HFF-Myc (cell line): ENCODE measurements at regions not wholly inside any gene's neighbourhood (a gene's known extent, or its start where the extent isn't known, plus 50 kb on each side); places are given as distances from the start of the nearest gene placed in this dataset.

Experiments used
- DNase-seq: peaks from one replicate; pipeline ENCODE4 v3.0.0-alpha.2; 2011; ENCODE audit warnings: low read depth; ENCODE audit errors: extremely low read depth
- H3K4me3 ChIP-seq: replicated peaks from 2 replicates; pipeline ENCODE4 v1.5.1; 2011; ENCODE audit warnings: low read depth, mild to moderate bottlenecking, control low read depth, low read length
- TF ChIP-seq, protein P1 (sequence below): IDR thresholded peaks from 2 replicates; pipeline ENCODE4 v1.5.1; 2012; ENCODE audit warnings: mild to moderate bottlenecking, low read depth, low read length, control low read depth; ENCODE audit errors: missing control alignments

DNA sequence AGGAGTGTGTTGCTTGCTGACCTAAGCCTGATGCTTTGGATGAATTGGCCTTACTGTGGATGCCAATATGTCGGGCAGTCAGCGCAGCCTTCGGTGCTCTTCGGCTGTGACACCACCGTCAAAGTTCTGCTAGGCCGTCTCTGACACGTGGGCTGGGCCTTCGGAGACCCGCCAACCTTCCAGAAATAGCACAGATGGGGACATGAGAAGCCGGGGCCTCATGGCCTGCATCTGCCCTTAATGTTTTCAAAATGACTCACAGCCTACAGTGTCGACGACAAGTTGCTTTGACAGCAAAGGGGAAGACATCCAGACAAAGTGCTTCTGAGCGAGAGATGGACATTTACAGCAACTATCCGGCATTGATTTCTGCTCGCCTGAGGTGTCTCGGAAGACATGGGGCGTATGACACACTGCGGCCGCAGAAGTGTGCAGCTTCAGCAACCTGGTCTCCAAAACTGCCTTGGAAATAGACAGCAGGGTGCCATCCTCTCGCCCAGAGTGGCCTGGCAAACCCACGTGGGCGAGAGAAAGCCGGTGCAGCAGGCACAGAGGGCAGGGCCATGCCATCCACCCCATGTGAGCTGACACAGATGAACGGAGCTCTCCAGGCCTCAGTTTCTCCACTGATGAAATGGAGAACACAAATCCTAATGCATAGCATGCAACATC, 94.0 kb upstream of the PPP2R2D start:
- TF ChIP-seq, protein P1, sequence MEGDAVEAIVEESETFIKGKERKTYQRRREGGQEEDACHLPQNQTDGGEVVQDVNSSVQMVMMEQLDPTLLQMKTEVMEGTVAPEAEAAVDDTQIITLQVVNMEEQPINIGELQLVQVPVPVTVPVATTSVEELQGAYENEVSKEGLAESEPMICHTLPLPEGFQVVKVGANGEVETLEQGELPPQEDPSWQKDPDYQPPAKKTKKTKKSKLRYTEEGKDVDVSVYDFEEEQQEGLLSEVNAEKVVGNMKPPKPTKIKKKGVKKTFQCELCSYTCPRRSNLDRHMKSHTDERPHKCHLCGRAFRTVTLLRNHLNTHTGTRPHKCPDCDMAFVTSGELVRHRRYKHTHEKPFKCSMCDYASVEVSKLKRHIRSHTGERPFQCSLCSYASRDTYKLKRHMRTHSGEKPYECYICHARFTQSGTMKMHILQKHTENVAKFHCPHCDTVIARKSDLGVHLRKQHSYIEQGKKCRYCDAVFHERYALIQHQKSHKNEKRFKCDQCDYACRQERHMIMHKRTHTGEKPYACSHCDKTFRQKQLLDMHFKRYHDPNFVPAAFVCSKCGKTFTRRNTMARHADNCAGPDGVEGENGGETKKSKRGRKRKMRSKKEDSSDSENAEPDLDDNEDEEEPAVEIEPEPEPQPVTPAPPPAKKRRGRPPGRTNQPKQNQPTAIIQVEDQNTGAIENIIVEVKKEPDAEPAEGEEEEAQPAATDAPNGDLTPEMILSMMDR = no peak
- no peak for DNase-seq
- no peak overlapping the region for H3K4me3 ChIP-seq

DNA sequence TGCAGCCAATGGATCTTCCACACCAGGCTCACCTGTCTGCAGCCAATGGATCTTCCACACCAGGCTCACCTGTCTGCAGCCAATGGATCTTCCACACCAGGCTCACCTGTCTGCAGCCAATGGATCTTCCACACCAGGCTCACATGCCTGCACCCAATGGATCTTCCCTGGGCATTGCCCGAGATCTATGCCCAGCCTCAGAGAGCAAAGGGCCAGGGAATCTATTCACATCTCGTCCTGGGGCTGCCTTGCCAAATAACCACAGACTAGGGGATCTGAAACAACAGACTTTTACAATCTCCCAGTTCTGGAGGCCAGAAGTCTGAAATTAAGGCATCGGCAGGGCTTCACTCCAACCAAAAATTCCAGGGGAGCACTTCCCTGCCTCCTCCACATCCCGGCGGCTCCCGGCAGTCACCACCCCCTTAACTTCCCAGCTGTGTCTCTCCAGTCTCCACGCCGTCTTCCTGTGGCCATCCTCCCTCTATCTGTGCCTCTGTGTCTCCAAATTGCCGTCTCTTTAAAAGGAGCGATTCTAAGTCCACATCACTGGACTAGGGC, 92.4 kb upstream of the PPP2R2D start:
- H3K4me3 ChIP-seq = no peak overlapping the region
- no peak for DNase-seq
- TF ChIP-seq, protein P1 = no peak

DNA sequence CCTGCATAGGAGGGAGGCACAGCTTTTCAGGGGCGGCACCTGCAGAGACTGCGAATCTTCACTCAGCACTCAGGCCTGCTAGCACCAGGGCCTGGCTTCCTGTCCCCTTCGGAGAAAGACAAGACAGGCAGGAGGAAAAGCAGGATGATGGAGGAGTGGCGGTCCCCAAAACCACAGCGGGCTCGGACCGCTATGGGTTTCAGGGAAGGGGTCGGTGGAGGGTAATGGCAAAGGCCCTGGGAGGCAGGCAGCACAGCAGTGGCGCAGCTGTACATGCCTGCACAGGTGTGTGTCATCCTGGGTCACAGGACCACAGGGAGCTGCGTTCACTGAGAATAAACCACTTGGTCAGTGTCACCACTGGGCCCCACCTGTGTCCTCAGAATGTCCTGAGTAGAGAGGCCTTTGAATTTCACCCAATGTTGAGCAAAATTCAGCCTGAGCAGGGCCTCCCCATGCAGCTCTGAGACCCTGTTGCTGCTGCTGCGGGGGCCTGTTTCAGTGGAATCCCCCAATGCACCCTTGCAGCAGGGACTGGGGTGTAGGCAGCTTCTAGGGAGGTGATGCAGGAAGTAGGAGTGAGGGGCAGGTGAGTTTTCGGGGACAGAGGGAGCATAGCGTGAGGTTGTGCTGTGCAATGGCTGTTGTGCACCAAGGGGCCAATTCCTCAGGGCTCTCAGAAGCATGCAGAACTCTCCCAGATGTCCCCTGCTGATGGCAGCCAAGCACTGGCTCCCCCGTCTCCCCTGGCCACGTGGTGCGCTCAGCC, 90.6 kb upstream of the PPP2R2D start:
- DNase-seq = no peak
- no peak overlapping the region for H3K4me3 ChIP-seq
- TF ChIP-seq, protein P1 = no peak

DNA sequence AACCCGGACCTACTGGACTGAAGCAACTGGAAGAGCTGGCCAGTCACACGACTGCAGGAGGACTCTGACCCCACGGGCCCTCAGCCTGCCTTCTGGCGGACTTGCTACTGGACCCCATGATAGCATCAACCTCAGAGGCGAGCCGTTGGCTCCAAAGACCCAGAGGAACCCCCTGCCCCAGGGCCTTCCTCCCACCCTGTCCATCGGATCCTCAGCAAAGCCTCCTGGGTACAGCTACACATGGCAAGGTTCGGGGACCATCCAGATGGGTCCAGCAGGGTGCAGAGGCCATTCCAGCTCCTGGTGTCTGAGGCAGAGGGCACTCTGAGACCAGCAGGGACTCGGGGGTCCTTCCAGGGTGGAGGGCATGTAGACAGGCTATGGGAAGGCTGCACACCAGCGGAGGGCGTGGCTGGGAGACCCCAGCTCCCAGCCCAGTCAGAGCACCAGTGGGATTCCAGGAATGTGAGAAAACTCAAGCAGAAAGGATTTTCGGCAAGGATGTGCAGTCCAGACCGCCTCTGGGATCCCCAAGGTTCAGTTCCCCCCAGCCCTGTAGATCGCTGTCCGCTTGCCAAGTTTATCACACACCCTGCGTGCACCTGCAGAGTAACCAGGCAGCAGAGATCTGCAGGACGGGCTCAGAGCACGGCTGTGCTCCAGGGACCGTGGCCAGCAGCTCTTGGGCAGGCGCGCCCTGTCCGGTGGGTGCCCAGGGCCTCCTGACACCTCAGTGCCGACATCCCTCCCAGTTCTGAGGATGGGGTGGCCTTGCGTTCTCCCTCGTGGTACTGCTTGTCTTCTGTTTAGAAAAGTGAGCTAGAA, 89.8 kb upstream of the PPP2R2D start:
- DNase-seq = no peak
- no peak overlapping the region for H3K4me3 ChIP-seq
- TF ChIP-seq, protein P1 = no peak

DNA sequence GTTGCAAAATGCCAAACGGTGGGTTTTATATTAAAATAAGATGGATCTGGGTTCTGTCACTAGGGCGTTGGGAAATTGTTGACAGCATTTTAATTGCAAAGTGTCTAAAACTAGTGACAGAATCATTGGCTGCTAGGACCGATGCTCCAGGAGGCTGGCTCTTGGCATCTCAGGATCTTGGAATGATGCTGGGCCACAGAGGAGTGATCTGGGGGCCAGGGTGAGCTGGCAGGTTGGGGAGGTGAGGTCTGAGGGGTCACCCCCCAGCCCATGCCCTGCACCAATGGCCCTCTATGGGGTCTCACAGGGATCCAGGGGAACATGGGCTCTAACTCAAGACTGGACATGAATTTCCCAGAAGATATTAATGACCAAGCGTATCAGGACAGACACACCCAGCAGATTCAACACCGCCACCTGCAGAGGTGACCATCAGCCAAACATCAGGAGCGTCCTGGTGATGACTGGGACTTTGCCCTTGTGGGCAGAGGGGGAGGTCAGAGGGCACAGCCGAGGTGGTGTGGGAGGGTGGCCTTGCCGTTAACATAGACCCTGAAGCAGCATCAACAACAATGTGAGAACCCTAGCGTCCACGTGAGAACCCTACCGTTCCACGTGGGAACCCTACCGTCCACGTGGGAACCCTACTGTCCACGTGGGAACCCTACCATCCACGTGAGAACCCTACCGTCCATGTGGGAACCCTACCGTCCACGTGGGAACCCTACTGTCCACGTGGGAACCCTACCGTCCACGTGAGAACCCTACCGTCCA, 89.0 kb upstream of the PPP2R2D start:
- TF ChIP-seq, protein P1 = no peak
- no peak overlapping the region for H3K4me3 ChIP-seq
- DNase-seq = no peak
